HG02642 (cell line): ENCODE measurements at regions not wholly inside any gene's neighbourhood (a gene's known extent, or its start where the extent isn't known, plus 50 kb on each side); places are given as distances from the start of the nearest gene placed in this dataset.
"Not testable (repeated sequence)": the region's sequence is repeated elsewhere in the genome, so short reads cannot be mapped to it uniquely, and the experiment has no call there.

ENCODE experiments used
- ATAC-seq: cut with Tn5 transposase; IDR thresholded peaks from one replicate; pipeline ENCODE4 v1.9.1; 2021; ENCODE audit warnings: mild to moderate bottlenecking; ENCODE audit not compliant: unreplicated experiment, poor library complexity

- ATAC-seq = no peak
Observed at GRCh38 chr9:126055381-126055985, 271.1 kb upstream of the MVB12B start.

DNA sequence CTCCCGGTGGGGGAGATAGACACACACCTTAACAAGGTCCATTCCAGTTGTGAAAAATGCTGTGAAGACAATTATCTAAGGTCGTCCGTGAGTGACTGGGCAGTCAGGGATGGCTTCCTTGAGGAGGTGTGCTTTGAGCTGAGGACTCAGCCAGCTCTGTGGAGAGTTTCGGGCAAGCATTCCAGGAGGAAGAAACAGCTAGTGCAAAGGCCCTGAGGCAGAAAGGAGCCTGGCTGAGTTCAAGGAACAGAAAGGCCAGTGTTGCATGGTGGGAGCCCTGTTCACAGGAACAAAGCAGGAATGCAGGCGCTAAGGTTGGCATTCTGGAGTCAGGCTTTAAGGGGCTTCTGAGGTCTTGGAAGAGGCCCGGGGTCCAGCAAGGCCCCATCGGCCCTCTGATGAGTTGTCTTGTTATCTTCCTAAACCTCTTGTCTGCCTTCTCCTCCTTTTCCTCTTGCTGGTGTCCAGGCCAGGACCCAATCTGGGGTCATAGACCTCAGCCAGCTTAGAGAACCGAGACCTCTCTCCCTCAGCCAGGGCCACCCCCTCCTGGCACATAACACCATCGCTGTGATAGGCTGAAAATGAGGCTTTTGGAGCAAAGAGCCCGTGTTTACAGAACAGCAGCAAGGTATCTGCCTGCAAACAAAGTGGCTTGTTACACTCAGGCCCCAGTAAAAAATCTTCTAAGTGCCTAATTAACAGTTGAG lies 270.2 kb upstream of the MVB12B start:
- ATAC-seq = no peak

DNA sequence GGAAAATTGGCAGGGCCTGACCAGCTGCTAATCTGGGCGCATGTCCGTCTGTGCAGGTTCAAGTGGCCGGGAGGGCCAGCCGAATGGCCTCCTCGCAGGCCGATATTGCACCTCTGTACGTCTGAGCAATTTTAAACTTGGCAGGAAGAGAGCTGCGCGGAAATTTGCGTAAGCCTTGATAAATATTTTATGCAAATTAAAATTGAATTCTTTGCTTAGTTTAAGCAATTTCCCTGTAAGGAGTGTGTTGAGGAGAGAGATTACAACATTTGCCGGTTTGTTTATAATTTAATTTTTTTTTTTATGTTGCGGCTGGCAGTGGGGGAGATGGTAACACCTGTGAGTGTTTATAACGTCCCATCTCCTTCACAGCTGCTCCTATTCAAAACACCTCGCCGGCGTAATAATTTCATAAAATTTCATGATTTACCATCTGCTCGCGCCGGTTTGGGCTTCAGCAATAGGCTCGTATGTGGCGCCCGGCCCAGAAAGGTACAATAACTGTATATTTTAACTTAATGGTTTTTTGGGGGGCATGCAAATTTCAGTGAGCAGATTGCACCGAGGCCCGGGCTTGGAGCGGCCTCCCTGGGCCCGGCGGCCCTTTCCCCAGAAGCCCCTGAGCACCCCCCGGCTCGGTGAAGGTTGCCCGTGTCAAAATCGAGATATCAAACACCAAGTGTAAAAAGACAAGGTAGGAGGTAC lies 269.4 kb upstream of the MVB12B start:
- no peak for ATAC-seq

- ATAC-seq = no peak
Observed at GRCh38 chr9:126058011-126058531, 268.6 kb upstream of the MVB12B start.

GRCh38 chr9:126058591-126058990 lies 268.0 kb upstream of the MVB12B start:
- no peak for ATAC-seq

DNA sequence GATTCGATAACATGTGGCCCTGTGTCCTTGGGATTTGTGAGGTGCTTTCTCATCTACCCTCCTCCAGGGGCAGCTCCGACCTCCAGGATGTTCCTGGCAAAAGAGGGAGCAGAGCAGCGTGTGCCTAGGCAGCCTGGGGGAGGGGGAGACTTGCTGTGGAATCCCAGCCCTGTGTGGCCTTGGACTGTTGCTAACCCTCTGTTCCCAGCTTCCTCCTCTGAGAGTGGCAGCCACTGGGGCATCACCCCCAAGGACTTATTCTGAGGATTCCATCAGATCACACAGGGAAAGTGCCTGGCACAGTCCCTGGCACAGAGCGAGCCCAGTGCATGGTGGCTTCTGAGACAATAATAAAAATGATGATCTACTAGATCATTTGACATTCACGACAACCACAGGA lies 265.1 kb upstream of the MVB12B start:
- no peak for ATAC-seq

GRCh38 chr9:126062158-126062886 lies 264.3 kb upstream of the MVB12B start:
- ATAC-seq = no peak

DNA sequence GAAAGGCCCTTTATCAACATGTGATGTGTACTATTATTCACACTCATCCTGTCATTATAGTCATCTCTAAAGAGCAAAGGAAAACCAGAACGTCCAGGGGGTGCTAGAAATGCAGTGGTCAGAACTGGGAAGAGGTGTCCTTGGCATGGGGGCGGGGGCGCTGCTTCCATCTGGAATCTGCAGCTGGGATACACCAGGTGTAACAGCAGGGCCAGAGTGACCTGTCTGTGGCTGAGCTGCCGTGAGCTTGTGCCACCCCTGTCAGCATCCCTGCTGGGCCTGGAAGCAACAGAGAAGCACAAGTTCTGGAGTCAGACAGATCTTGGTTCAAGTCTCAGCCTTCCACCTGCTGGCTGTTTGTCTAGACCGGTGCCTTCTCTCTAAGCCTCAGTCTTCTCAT lies 263.3 kb upstream of the MVB12B start:
- no peak for ATAC-seq

GRCh38 chr9:126066131-126066530 lies 260.5 kb upstream of the MVB12B start:
- ATAC-seq = no peak

DNA sequence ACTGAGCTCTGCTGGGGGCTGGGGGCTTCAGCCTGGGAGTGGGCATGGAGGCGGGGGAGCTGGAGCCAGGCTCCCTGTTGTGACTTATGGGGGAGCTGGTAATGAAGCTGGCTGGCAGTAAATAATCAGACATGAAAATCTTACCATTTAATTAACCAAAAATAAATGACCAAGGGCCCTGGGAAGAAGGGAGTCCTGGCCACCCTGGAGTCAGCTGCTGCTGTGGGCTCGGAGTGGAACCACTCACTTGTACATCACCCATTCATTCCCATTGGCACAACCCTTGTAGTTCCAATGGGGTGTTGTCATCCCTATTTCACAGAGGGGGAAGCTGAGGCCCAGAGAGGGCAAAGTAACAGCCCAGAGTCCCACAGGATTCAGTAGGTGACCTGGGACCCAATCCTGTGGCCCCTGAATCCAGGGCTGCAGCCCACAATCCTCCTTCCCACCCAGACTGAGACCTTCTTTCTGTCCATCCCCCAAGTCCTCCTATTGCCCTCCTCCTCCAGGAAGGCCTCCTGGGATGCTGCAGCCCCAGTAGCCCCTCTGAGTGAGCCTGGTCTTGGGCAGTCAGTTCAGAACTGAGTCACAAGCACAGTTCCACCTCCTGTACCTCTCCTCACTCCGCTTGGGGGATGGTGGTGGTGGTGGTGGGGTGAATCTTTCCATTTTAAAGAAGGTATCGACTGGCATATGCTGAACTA lies 259.4 kb upstream of the MVB12B start:
- no peak for ATAC-seq

DNA sequence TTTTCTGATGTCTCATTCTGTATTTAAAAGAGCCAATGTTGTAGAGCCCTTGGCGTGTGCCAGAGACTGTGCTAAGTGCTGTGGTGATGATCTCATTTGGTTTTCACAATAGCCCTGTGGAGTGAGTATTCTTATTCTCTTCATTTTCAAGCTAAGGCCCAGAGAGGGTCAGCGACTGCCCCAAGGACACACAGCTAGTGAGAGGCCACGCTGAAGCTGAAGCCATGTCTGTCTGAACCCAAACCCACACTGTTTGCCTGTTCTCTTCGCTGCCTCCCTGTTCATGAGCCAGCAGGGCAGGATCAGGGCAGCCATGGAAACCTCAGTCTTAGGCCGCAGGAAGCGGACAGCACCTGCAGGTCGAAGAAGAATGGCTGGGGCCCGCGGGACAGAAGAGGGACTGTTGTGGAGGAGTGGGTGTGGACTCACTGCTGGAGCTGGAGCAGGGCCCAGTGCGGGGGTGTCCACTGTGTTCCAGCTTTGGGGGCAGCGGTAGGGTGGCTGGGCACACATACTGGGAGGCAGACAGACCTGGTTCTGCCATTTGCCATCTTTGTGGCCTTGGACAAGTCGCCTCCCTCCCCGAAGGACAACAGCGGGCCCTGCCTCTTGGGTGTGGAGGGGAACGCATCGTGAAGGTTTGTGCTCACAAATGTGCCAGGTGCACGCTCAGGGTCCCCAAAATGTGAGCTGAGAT lies 257.9 kb upstream of the MVB12B start:
- ATAC-seq = no peak

DNA sequence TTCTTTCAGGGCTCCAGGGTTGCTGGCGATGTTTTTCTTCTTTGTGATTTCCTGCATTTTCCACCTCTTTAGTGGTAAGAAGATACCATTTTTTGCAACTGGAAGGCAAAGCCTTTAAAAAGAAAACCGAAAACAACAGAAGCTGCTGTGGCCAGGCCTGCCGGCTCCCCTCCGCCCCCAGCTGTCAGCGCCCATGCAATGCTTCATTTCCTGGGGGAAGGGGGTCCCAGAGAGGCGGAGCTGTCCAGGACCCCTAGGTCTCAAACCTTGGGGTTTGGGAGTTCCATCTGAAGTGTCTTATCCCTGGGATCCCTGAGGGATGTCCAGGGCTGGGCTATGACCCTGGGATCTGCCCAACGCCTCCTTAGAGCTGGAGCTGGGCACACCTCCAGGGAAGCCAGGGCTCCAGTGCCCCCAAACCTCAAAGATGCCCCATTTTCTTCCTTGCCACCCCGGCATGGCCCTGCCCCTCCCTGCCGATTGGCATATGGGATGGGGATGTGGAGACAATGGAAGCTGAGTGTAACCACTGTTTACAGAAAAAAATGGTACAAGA lies 257.2 kb upstream of the MVB12B start:
- ATAC-seq = no peak

DNA sequence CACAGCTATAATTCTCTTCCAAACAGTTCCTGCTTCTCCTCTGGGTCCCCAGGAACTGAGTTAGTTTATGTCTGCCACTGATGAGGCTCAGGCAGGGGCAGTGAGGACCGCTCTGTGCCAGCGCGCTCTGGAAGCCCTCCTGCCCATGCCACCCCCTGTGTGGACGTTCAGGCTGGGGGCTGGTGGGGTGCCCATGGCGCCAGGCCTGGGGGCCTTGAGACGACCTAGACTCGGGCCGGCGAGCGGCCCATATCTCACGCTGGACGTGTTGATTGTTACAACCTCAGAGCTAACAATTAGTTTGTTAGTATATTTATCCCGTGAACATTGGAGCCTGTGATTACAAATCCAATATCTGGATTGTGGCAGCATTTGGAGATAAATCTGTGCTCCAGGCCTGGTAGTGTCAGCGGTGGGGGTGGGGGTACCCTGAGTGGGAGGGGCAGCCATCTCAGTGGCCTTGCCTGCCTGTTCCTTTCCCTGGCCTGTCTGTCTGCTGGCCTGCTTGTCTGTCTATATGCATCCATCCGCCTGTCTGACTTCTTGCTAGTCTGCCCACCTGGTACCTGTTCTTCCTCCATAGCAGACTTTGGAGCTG lies 256.5 kb upstream of the MVB12B start:
- ATAC-seq = no peak

GRCh38 chr9:126071076-126071750 lies 255.4 kb upstream of the MVB12B start:
- ATAC-seq = no peak

GRCh38 chr9:126077656-126078055 lies 249.0 kb upstream of the MVB12B start:
- not testable (repeated sequence) for ATAC-seq

DNA sequence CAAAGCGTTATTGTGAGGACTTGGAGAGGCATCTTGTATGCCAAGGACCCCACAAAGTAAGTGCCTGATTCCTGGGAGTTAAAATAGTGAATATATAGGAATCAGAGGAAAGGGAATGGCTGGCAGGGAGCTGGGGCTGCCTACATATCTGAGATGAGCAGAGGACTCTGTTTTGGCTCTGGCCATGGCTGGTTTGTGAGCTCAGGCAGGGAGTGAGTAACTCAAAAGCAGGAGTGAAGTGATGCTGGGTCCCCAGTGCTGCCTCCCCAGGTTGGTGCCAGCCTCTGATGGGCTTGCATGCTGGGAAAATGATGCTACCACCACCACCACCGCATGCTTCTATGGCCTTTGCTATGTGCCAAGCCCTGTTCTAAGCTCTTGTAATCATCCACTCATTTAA lies 246.0 kb upstream of the MVB12B start:
- no peak for ATAC-seq

DNA sequence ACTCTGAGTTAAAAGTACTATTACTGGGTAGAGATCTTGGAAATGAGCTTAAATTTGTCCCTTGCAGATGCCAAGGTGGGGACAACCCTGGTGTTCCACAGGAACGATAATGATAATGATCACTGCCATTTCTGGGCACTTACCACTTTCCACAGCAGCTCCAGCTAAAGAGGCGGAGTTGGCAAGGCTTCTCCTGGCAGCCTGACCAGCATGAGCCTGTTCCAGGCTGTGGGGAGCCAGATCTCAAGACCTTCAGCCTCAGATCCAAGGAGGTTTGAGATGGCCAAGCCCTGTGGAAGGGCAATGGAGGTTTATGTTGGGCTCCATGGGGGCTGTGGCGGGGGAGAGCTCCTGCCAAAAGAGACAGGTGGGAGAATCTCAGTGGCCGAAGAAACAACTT lies 244.9 kb upstream of the MVB12B start:
- no peak for ATAC-seq

GRCh38 chr9:126084008-126084407 lies 242.6 kb upstream of the MVB12B start:
- ATAC-seq = no peak
